D721Med (cell line): ENCODE measurements at regions not wholly inside any gene's neighbourhood (a gene's known extent, or its start where the extent isn't known, plus 50 kb on each side); places are given as distances from the start of the nearest gene placed in this dataset.

Experiments used
- DNase-seq: peaks from one replicate; pipeline ENCODE4 v3.0.0; 2011; ENCODE audit warnings: low spot score; ENCODE audit not compliant: insufficient read length
- FAIRE-seq: peaks from 2 replicates; lab custom pipeline; 2011; peaks lifted over from hg19 to GRCh38; lab: Jason Lieb, UNC
- CTCF ChIP-seq: IDR thresholded peaks from 2 replicates; pipeline ENCODE4 v1.5.1; 2012; ENCODE audit warnings: mild to moderate bottlenecking, control low read depth; ENCODE audit not compliant: insufficient read depth; ENCODE audit errors: missing control alignments

- TF ChIP-seq CTCF: no peak
- DNase-seq (no peak), FAIRE-seq (no peak)
Measured at GRCh38 chr1:13983393-13983792, 283.4 kb downstream of the PRDM2 start.

- DNase-seq: no peak
- no peak for FAIRE-seq
- no peak for TF ChIP-seq CTCF
Measured at GRCh38 chr1:13990939-13991338, 291.0 kb downstream of the PRDM2 start.

GRCh38 chr1:13992489-13993285, 292.7 kb downstream of the PRDM2 start:
- DNase-seq (no peak), FAIRE-seq (no peak)
- TF ChIP-seq CTCF: no peak

- no peak for DNase-seq
- TF ChIP-seq CTCF: no peak
- no peak for FAIRE-seq
Measured at GRCh38 chr1:13994386-13994785, 294.4 kb downstream of the PRDM2 start.

- no peak for FAIRE-seq
- TF ChIP-seq CTCF: no peak
- DNase-seq: no peak
Measured at GRCh38 chr1:13996334-13996733, 296.3 kb downstream of the PRDM2 start.

- no peak for TF ChIP-seq CTCF
- no peak for FAIRE-seq
- no peak for DNase-seq
Measured at GRCh38 chr1:14003552-14003951, 303.6 kb downstream of the PRDM2 start.

- DNase-seq: no peak
- TF ChIP-seq CTCF: no peak
- FAIRE-seq: no peak
Measured at GRCh38 chr1:14009582-14009981, 309.6 kb downstream of the PRDM2 start.
